Erythroblast (primary cell): ENCODE measurements at regions not wholly inside any gene's neighbourhood (a gene's known extent, or its start where the extent isn't known, plus 50 kb on each side); places are given as distances from the start of the nearest gene placed in this dataset.

Experiments used
- GATA1 ChIP-seq: IDR thresholded peaks from 2 replicates; pipeline ENCODE4 v1.6.1; 2011; ENCODE audit warnings: low read depth, mild to moderate bottlenecking, control low read depth, low read length, moderate library complexity
- POLR2A ChIP-seq: IDR thresholded peaks from 2 replicates; pipeline ENCODE4 v1.6.1; 2011; ENCODE audit warnings: mild to moderate bottlenecking, low read length

- TF ChIP-seq POLR2A (no peak), GATA1 (no peak)
Measured at GRCh38 chr5:40401284-40402006, 278.3 kb upstream of the PTGER4 start.
